COR-L47 (cell line): ENCODE measurements at regions not wholly inside any gene's neighbourhood (a gene's known extent, or its start where the extent isn't known, plus 50 kb on each side); places are given as distances from the start of the nearest gene placed in this dataset.
A peak's percentile ranks its signal among the peaks of the same experiment; 100 is the strongest.

ENCODE experiments used
- DNase-seq: peaks from one replicate; lab custom pipeline; 2025; lab: John Stamatoyannopoulos, UW

DNA sequence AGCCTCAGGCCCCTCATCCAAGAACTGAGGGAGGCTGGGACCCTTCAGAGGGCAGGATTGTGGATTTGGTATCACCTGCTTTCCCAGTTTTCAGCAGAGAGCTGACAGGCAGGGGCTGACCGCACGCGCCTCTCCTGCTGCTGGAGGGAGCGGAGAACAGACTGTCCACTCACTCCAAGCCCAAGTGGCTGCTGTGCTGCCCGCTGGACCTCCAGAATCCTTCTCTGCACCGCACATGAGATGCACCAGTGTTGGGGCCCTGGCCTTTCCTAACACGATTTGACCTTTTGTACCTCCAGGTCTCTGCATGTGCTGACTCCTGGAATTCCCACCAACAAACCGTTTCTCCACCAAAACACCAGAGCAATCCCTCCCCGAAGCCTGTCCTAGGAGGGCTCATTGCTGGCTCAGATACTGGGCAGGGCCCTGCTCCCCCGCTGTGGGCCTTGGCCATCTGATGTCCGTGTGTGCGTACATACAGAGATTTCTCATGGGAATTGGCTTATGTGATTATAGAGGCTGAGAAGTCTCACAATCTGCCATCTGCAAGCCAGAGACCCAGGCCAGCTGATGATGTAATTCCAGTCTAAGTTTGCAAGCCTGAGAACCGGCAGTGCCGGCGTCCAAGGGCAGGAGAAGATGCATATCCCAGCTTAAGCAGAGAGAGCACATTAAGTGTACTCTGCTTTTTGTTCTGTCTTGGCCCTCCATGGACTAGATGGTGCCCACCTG, 141.7 kb downstream of the GADD45G start:
- no peak for DNase-seq

DNA sequence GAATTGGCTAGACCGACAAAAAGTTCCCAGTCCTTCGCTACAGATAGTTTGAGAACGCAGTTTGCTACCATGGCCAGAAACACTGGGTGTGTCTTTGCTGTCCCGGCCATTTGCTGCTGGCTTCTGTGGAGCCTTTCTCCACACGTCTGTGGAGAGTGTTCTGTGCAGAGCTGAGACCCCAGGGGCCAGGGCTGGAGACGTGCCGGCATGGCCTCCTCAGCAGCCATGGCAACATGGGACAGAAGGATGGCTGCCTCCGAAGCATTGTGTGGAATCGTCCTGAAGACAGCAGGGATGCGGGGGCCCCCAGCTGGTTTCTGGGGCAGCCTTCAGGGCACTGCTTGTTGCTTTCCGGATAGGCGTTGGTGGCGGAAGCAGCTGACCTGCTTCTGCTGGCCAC, 142.8 kb downstream of the GADD45G start:
- DNase-seq, result no peak

DNA sequence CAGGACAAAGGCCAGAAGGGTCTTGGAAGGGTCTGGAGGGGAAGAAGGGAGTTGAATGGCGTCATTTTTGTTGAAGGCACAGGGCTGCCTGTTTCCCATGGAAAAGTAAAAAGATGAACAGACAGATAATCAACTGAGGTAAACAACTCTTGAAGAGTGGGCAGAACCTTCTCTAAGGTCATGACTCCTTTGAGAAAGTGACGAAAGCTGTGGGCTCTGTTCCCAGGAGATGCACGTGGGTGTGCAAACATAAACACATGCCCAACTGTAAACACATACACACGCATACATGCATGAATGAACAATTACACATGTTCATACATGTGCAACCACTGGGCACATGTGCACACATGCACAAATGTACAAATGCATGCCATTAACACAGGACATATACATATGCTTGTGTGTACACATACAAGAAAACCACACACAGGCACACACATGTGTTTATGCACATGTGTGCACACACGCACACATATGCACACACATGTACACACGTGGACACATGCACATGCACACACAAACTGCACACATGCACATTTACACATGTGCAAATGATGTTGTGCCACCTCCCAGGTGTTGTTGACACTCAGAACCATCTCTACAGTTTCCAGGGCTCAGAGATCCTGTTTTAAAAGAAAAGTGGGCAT, 143.3 kb downstream of the GADD45G start:
- DNase-seq, result no peak

DNA sequence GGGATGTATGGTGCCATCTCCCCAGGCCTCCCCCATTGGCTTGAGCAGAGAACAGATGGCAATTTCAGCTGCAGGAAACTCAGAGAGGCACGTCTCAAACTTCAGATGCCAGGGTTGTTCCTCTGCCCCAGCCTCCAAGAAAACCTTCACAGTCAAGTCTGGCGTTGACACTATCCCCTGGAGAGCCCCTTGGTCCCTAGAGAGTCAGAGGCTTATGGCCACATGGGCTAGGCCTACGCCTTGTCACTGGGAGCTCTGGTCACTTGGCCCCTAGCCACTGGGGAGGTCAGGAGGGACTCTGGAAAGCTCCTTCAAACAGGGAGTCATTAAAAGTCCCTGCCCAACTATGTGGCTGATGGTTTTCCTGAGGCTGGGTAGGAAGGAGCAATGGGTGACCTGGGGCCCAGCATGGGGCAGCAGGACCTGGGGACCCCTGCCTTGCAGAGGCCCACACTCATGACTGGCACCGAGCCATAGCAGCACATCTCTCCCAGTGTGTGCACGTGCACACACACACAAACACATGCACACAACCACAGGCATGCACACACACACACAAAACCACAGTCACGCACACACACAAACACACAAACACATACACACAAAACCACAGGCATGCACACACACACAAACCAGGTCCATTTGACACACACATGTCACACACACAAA, 144.2 kb downstream of the GADD45G start:
- DNase-seq, result no peak

DNA sequence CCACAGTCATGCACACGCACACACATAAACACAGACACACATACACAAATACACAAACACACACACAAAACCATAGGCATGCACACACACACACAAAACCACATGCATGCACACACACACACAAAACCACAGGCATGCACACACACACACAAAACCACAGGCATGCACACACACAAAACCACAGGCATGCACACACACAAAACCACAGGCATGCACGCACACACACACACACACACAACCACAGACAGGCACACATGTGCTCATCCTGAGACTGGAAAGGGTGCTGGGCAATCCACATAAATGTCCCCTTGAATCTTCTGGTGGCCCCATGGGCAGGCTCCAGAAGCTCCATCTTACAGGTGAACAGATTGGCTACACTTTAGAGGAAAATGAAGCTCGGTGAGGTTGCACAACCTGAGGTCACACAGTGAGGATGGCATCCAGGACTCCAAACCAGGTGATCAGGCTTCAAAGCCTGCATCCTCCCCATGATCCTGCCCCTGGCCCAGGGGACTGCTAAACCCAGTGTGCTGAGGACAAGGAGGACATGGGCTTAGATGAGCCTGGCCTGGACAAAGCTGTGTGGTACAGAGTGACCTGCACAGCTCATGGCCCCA, 144.8 kb downstream of the GADD45G start:
- DNase-seq, result no peak

DNA sequence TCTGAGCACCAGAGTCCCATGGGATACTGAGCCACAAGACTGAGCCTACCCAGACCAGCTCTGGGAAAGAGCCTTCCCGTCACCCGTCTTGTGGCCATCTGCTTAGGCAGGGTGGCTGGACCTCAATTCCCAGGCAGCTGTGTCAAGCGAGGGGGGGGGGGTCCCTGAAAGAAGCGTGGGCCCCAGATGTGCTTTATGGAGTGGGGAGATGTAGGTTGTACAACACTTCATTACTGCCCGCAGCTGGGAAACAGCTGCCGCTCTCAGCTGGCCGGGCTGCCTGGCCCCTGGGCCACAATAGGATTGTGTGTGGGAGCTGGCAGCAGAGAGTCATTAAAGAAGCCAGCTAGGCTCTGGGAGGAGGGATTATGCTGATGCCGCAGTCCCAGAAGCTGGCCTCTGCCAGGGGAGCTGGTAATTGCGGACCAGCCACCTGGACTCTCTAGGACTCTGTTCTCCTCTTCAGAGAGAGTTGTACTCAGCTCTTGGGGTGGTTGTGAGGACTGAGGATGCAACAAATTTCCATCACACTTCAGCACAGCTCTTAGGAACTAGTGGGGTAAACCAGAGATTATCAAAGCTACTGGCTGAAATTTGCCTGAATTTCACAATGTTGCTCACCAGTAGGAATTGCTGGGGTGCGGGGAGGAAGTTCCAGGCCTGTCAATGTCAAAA, 145.4 kb downstream of the GADD45G start:
- DNase-seq, result peak; percentile 30

DNA sequence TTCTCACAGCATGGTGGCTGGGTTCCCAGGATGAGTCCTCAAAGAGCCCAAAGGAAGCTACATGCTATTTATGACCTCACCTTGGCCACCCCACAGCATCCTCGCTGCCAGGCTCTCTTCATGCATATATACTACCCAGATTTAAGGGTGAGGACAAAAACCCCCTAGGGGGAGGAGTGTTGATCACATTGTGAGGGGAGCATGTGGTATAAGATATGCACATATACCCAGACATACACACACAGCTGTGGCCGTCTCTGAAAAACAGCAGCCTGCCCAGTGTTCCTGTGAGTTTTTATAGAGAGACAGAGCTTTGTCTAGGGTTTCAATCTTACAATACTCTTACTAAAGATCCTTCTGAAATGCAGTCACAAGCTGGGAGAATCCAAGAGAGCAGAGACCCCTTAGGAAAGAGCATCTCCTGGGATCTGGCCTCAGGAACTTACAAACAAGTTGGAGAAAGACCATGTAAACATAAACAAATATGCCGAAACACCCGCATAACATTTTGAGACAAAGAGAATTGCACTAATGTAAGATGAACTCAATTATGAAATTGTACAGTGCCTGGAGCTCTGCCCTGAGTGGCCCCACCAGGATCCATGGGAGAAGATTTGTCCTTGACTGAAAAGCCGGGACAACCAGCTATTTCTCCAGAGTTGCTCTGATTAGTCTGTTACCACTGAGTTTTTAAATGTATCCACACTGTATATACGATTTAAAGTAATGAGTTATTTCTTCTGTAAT, 146.4 kb downstream of the GADD45G start:
- DNase-seq, result no peak

DNA sequence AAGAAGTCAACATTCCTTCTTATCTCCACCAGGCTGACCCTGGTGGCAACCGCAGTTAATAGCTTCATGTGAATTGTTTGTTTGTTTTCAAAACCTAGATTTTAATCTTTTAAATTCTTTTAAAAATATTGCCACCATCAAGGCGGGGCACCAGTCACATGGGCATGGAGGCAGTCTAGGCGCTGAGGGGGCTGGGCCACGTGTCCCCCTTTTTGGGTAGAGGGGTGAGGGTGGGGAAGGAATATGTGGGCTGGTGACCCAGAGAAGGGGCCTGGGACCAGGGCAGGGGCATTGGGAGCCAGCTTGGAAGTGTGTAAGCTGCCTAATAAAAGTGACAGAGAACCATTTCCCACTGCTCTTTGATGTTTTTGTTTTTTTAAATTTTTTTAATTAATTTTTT, 147.3 kb downstream of the GADD45G start:
- DNase-seq, result no peak

DNA sequence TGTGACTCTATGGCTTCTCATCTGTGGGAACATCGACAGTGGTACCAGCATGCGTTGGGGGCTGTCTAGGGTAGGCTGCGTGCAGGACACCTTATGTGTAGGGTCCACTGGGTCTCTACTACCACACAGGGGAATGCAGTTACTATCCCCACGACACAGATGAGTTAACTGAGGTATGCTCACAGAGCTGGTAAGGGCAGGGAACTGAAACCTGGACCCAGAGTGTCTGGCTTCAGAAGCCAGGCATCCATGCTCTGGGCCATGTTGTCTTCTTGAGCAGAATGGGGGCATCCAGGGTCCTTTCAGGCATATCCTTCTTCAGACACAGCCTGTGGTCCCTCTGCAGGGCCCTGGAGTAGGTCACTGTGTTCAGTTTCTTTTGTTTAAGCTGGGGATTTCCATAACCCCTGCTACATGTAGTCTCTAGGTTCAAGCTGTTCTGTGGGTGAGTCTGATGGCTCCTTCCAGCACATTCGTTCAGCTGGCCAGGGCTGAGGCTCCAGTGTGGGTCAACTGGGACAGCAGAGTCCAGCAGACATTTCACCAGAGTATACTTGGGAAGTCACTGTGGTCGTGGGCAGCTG, 148.8 kb downstream of the GADD45G start:
- DNase-seq, result no peak

DNA sequence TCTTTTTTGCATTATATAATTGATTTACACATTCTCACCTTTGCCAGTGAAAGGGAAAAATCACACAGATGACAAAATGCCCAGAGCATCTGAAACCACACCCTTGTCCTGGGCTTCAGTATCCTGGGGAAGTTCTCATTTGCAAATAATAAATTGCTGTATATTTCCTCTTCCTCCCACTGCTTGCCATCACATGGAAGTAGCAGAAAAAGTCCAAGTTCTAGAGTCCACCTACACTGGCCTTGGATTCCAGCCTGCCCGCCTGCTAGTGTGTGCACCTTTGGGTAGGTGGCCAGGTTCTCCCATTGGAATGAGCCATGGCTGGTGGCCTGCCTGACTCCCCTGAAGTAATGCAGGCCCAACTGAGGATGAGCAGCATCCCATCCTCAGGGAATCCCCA, 149.4 kb downstream of the GADD45G start:
- no peak for DNase-seq

DNA sequence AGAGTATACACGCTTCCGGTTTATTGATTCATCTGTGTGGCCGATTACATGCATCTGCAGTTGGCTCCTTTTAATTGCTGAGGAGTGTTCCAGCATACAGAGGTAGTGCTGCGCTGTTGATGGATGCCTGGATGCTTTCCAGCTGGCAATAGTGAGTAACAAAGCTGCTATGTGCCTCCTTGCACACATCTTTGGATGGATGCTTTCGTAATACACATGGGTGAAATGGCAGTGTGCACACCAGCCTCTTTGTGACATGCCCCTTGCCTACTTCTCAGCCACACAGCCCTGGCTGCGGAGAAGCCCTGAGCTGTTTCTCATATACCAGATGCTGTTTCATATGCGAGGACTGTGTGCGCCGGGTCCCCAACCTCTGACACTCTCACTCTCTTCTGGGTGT, 151.0 kb downstream of the GADD45G start:
- peak; percentile 84 for DNase-seq

DNA sequence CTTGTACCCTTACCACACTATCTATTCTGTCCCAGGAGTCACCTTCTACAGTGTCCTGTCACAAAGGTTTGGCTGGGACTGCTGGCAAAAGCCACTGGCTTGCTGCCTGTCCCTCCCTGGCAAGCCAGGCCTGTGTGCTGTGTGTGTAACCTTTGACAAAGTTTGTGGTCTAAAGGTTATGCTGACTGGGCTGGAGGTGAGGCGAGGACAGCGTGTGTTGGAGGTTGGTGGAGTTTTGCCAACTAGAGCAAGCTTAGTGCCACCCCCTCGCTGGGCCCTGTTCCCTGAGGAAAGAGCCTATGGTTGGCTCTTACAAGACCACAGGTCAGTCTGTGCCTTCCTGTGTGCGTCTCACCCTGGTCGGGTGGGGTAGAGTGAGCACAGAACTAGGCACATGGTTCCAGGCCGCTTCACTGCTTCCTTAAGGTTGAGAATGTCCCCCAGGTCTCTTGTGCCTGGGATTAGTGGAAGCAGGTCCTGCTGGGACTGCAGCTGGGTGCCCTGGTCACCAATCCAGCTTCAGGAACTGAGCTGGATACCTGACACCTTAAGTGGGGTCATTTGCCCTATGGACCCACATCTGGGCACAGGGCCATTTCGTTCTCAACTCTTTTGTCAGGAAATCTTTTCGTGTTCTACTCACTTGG, 152.2 kb downstream of the GADD45G start:
- DNase-seq, result no peak

DNA sequence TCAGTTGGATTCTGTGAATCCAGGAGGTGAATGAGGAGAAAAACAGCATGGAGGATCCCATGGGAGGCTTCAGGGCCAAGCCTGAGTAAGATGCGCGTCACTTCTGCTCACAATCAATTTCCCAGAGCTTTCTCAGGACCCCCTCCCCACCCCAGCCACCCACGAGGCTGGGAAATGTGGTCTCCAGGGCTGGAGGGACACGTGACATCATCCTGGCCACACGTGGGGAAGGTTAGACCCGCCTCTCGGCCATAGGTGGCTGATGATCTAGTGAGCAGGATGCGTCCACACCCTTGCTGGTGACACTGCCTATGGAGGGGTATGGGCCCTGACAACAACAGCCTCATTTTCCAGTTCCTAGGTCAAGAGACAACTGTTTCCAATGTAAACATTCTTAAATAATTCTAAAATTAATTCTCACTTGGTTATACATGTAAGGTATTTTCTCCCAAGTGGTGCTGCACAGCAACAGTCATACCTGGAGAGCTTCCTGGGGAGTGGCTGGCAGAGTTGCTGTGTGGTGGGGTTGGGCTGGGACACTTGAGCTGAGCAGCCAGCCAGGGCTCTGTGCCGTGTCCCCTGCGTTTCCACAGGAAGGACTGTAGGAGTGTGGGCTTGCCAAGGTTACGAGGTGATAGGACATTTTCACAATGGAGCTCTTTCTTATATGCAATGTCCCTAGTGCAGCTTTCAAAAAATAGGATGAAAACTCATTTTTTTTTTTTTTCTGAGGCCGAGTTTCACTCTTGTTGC, 153.1 kb downstream of the GADD45G start:
- DNase-seq, result no peak

DNA sequence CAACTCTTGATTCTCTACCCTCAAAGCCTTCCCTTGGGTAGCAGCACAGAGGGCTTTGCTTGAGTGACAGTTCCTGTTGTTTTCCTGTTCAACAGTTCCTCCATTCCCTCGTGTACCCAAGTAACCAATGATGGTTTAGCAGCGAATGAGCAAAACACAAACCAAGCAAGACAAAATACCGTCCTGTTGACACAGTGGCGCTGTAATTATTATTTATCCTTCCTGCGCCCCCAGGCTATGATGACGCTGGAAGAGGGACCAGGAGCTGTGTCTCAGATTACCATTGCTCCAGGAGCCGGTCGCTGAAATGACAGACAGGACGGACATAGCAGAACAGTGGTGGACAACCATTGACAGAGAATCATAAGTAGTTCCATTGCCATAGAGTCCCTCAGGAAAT, 154.8 kb downstream of the GADD45G start:
- peak; percentile 97 for DNase-seq

DNA sequence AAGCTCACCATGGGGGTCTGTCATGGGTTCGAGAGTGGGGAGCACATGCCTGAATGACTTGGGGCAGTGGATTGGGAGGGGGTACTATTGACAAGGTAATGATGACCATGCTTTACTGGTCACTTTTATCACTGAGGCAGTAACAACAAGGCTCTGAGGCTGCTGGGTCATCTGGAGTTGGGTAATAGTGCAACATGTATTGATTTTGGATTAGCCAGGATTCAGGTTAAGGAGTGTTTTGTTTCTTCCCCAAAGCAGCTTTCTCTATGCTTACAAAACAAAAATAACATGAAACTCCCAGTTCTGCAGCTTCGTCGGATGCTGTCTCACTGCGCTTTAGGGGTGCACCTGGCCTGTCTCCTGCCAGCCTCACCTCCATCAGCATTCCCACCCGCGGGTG, 155.3 kb downstream of the GADD45G start:
- no peak for DNase-seq

DNA sequence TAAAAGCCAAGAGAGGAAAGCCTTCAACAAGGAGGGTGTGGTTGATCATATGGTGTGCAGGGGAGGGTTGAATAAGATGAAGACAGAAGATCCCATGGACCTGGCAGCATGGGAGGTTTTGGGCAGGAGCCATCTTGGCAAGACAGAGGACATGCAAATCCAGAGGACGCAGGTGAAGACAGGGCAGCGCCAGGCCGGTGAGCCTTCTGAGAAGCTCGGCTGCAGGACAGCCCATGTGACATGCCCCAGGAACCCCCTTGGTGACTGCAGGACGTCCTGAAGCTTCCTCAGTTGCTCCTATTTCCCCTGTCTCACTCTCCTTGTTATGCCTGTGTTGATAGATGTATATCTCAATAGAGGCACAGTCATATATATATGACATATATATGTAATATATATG, 159.4 kb downstream of the GADD45G start:
- no peak for DNase-seq

DNA sequence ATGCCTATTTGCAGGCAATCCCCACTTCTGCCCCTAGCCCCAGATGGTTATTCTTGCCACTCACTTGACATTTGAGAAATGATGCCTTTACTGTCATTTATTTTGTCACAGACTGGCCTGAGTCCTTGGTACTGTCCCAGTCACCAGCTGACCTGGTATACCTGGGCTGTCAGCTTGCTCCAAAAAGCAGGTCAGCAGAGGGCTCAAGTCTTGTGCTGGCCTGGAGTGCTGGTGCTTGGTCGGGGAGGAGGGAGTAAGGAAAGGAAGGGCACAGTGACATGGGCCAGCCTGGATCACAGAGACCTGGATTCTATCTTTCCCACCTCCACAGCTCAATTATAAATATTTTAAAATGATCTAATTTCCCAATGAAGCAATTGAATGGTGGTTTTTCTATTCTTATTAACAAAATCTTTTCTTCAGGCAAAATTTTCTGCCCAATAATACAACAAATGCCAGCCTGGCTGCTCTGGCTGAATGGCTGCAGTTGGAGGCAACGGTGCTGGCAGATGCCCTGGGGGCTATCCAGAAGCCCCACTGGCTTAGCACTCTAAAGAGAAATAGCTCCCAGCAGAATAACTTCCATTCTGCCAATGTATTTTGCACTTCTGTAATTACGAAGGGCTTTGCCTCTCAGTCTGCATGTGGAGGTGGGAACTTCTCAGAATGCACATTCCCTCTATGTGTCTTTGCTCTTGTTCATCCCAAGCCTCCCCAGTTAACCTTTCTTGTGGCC, 160.6 kb downstream of the GADD45G start:
- DNase-seq, result no peak

DNA sequence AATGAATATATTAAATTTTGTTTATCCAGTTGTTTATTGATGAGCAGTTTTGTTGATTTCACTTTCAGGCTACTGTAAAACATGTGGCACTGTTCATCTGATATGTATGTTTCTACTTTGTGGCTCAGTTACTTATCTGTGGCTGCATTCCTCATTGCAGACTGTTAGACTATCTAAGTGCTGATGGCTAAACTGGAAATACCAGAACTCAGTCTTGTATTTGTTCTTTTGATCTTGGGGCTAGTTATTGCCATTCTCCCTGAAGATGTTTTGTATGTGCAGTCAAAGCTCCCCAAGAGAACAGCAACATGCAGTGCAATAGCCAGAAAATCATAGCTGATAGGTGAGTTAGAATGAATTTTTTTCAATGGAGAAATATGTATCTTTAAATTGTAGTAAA, 162.2 kb downstream of the GADD45G start:
- DNase-seq, result no peak

DNA sequence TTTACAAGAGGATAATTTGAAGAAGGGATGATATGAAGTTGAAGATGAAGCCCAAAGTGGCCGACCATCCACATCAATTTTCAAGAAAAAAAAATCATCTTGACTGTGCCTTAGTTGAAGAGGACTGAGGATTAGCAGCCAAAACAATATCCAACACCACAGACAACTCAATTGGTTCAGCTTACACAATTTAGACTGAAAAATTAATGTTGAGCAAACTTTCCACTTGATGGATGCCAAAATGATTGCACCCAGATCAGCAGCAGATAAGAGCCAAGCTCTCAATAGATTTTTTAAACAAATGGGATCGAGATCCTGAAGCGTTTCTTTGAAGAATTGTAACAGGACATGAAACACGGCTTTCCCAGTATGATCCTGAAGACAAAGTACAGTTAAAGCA, 163.2 kb downstream of the GADD45G start:
- no peak for DNase-seq
